Lower lobe of right lung (tissue), 2 donors: ENCODE measurements at regions not wholly inside any gene's neighbourhood (a gene's known extent, or its start where the extent isn't known, plus 50 kb on each side); places are given as distances from the start of the nearest gene placed in this dataset.

ENCODE experiments used
- ATAC-seq, 2 donors: fragments of 200-7000 bp; cut with Tn5 transposase; one replicate each; pipeline ENCODE4 v1.9.1; 2020 to 2022; ENCODE audit warnings: mild to moderate bottlenecking in 2 of 2, moderate library complexity in 2 of 2
- DNase-seq: peaks from one replicate; pipeline ENCODE4 v3.0.0-alpha.2; 2020
- H3K27ac ChIP-seq: fragments of 200-600 bp; one replicate; pipeline ENCODE4 v1.8.0; 2022
- H3K27me3 ChIP-seq: fragments of 200-600 bp; one replicate; pipeline ENCODE4 v1.8.0; 2022; ENCODE audit warnings: low read depth
- H3K36me3 ChIP-seq: fragments of 200-600 bp; one replicate; pipeline ENCODE4 v1.8.0; 2022; ENCODE audit warnings: mild to moderate bottlenecking
- H3K4me1 ChIP-seq: fragments of 200-600 bp; one replicate; pipeline ENCODE4 v1.8.0; 2022
- H3K4me3 ChIP-seq: fragments of 200-600 bp; one replicate; pipeline ENCODE4 v1.8.0; 2022; ENCODE audit warnings: mild to moderate bottlenecking
- H3K9me3 ChIP-seq: fragments of 200-600 bp; one replicate; pipeline ENCODE4 v1.8.0; 2022
- intact Hi-C: fragments of 100-400 bp; cut with DNase I; formaldehyde crosslinking; loops from one replicate; pipeline ENCODE4 v1.11.0; 2022
- TF ChIP-seq, protein P1 (sequence below): fragments of 200-600 bp; IDR thresholded peaks from one replicate; pipeline ENCODE4 v1.8.0; 2022; ENCODE audit warnings: antibody characterized with exemption, mild to moderate bottlenecking
- donor health status: DM: no; HTN: yes; CAD: no; lungs with severe emphysema.

DNA sequence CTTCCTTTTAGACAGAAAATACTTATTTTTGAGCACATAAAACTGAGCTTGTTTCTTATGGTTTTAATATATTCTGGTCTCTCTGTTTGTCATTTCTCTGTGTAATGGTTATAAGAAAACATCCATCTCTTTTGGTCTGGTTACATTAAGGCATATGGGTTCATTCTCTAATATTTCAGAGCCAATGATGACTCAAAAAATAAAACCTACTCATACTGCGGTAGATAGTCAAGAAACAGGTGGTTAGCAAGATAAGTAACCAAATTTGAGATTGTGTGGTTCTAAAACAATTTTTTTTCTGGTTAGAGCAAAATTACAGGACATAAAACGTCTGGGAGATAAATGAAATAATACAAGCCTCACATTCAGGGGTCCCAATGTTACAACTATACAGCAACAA, 654.5 kb downstream of the STIM2 start:
- Histone ChIP-seq H3K27ac (no peak overlapping the region), H3K4me3 (no peak overlapping the region), H3K27me3 (no peaks in the 10 kb centered on the region), H3K9me3 (no peaks in the 10 kb centered on the region), H3K36me3 (no peaks in the 10 kb centered on the region), H3K4me1 (no peaks in the 10 kb centered on the region)
- TF ChIP-seq, protein P1, sequence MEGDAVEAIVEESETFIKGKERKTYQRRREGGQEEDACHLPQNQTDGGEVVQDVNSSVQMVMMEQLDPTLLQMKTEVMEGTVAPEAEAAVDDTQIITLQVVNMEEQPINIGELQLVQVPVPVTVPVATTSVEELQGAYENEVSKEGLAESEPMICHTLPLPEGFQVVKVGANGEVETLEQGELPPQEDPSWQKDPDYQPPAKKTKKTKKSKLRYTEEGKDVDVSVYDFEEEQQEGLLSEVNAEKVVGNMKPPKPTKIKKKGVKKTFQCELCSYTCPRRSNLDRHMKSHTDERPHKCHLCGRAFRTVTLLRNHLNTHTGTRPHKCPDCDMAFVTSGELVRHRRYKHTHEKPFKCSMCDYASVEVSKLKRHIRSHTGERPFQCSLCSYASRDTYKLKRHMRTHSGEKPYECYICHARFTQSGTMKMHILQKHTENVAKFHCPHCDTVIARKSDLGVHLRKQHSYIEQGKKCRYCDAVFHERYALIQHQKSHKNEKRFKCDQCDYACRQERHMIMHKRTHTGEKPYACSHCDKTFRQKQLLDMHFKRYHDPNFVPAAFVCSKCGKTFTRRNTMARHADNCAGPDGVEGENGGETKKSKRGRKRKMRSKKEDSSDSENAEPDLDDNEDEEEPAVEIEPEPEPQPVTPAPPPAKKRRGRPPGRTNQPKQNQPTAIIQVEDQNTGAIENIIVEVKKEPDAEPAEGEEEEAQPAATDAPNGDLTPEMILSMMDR: no peak
- DNase-seq: no peak
- ATAC-seq: no peak
- intact Hi-C loops: no loop called here

DNA sequence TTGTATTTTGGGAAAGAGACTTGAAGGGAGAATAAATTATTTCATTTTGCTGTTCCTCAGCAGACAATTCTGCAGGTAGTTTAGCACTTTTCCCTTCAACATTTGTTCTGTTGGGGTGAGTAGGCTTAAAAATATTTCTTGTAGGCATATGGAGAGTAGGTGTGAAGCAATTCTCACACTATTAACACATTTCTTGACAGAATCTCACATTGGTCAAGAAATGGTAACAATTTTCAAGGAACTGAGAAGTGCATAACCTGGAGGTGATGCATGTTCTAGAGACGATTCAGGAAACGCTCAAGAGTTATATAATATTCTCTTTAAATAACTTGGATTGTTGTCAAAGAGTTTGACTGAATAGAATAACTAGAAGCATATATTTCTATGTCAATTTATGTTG, 658.2 kb downstream of the STIM2 start:
- TF ChIP-seq, protein P1: no peak

DNA sequence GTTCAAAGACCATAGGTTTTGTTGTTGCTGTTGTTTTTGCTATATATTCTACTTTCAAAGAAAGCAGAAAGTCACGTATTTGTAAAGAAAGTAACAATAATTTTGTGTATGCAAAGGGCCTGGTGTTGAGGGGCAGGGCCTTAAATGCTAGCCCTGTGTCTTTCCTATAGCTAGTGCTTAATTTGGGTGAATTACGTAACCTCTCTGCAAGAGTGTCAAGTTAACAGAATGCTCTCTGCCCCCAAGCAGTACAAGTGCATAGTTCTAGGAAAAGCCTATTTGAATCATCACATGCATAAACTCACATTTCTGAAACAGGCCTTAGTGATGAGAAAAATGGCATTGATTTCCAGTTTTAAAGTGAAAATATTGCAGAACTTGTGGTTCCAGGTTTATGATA, 663.6 kb downstream of the STIM2 start:
- DNase-seq: no peak
- intact Hi-C loops: no loop called here
- Histone ChIP-seq H3K9me3 (no peaks in the 10 kb centered on the region), H3K27ac (no peak overlapping the region), H3K36me3 (no peaks in the 10 kb centered on the region), H3K4me3 (no peak overlapping the region), H3K27me3 (no peaks in the 10 kb centered on the region), H3K4me1 (no peaks in the 10 kb centered on the region)
- TF ChIP-seq, protein P1: no peak
- no peak for ATAC-seq

More for the DNA sequence above, 658.2 kb downstream of the STIM2 start:
- Histone ChIP-seq H3K4me3 (no peak overlapping the region), H3K4me1 (no peaks in the 10 kb centered on the region), H3K27me3 (no peaks in the 10 kb centered on the region), H3K36me3 (no peaks in the 10 kb centered on the region), H3K9me3 (no peaks in the 10 kb centered on the region), H3K27ac (no peak overlapping the region)
- DNase-seq (no peak), ATAC-seq (no peak)
- intact Hi-C loops: no loop called here

DNA sequence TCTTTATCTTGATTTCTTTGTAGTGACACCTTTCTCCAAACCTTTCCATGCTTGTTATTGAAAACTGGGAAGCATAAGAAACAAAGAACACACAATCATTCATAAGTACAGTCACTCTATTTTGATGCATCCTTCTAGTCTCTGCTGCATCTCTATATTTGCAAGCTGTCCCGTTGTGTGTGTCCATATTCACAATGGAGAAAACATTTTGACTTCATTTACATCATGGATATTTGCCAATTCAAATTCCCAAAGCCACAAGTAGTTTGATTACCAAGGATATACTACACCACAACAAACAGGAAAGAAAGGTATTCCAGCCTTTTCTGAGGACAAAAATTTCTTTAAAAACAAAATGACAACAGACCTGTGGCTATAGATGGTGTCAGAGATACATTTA, 673.8 kb downstream of the STIM2 start:
- Histone ChIP-seq H3K36me3 (no peaks in the 10 kb centered on the region), H3K27me3 (no peaks in the 10 kb centered on the region), H3K4me1 (no peaks in the 10 kb centered on the region), H3K27ac (no peak overlapping the region), H3K9me3 (no peaks in the 10 kb centered on the region), H3K4me3 (no peak overlapping the region)
- intact Hi-C loops: no loop called here
- no peak for DNase-seq
- TF ChIP-seq, protein P1: no peak
- ATAC-seq: no peak

DNA sequence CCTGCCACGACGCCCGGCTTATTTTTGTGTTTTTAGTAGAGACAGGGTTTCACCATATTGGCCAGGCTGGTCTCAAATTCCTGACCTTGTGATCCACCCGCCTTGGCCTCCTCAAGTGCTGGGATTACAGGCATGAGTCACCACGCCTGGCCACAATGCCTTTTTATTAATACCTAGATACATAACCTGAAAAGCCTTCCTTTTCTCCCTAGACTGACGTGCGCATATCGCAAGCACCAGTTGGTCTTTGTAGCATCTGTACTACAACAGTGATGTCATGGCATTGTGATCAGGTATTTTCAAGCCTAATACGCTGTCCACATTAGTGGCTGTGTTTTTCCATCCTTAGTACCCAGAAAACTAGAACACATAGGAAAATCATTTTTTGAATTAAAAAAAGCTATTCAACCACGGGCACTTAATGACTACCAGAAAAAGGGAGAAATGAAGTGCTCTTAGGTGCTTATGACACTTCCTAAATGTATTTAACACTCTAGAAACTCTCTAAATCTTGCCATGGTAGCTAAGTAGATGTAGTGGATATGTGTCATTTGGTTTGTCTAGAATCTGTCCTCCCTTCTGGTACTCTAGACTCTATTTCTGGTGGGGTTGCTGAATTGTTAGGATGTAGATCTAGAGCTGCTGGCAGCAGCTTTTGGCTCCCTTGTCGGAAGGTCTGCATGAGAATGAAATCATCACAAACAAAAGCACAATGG, 707.8 kb downstream of the STIM2 start:
- no peaks in the 10 kb centered on the region for H3K9me3 ChIP-seq
- H3K27ac ChIP-seq: no peak overlapping the region
- no peaks in the 10 kb centered on the region for H3K27me3 ChIP-seq
- DNase-seq (no peak), ATAC-seq (peak; percentile 52 to 54)
- intact Hi-C loops: no loop called here
- H3K36me3 ChIP-seq: no peaks in the 10 kb centered on the region
- H3K4me1 ChIP-seq: no peaks in the 10 kb centered on the region
- no peak overlapping the region for H3K4me3 ChIP-seq
- TF ChIP-seq, protein P1: no peak
